ENCODE measurements at regions not wholly inside any gene's neighbourhood (a gene's known extent, or its start where the extent isn't known, plus 50 kb on each side); places are given as distances from the start of the nearest gene placed in this dataset.

GRCh38 chr5:116881921-116882531 is 307.4 kb upstream of the SEMA6A start:
- BruUV-seq (replicated peaks), result no TSS peak
- no peaks in the 10 kb centered on the region for H3K79me2 ChIP-seq (ENCODE audit: low read depth)
- H3K4me3 ChIP-seq, result no peak overlapping the region
- no peaks in the 10 kb centered on the region for H3F3A ChIP-seq (ENCODE audit: insufficient read depth, low read depth)
- no peak for DNase-seq
- intact Hi-C loops (cut with micrococcal nuclease; ENCODE audit: unreplicated experiment), result no loop called here
- peaks cover 28% of the 10 kb centered on the region; the same call in 1 of the 2 replicates for H3K27me3 ChIP-seq (ENCODE audit: insufficient read depth, low read depth)
- no peaks in the 10 kb centered on the region for H4K20me1 ChIP-seq (ENCODE audit: insufficient read depth)
- no peaks in the 10 kb centered on the region for H3K4me1 ChIP-seq (replicated peaks; ENCODE audit: insufficient read depth)
- no peak overlapping the region for H3K4me2 ChIP-seq
- no peak overlapping the region for H2AFZ ChIP-seq
- no peak for TF ChIP-seq EZH2 (IDR thresholded peaks at IDR 0.05; ENCODE audit: low read depth)
- TF ChIP-seq CTCF (conservative IDR thresholded peaks at IDR 0.05), result no peak
- ChIA-PET POLR2A (ENCODE audit: unreplicated experiment) (no interaction called here), CTCF (no interaction called here)
- H3K36me3 ChIP-seq (ENCODE audit: low read depth), result no peaks in the 10 kb centered on the region
- H3K9me2 ChIP-seq (ENCODE audit: insufficient read depth), result no peaks in the 10 kb centered on the region
- no peak overlapping the region for H3K27ac ChIP-seq
- H3K9me3 ChIP-seq (ENCODE audit: insufficient read depth, low read depth), result no peaks in the 10 kb centered on the region

GRCh38 chr5:116880601-116881000 is 306.0 kb upstream of the SEMA6A start:
- BruUV-seq (replicated peaks), result no TSS peak

GRCh38 chr5:116880150-116880549 is 305.5 kb upstream of the SEMA6A start:
- H3K4me1 ChIP-seq (replicated peaks; ENCODE audit: insufficient read depth), result no peaks in the 10 kb centered on the region
- no peak overlapping the region for H3K27ac ChIP-seq
- H3F3A ChIP-seq (ENCODE audit: insufficient read depth, low read depth), result no peaks in the 10 kb centered on the region
- H2AFZ ChIP-seq, result no peak overlapping the region
- H3K9me2 ChIP-seq (ENCODE audit: insufficient read depth), result no peaks in the 10 kb centered on the region
- no peaks in the 10 kb centered on the region for H4K20me1 ChIP-seq (ENCODE audit: insufficient read depth)
- DNase-seq, result no peak
- ChIA-PET CTCF (no interaction called here), POLR2A (ENCODE audit: unreplicated experiment) (no interaction called here)
- no peaks in the 10 kb centered on the region for H3K36me3 ChIP-seq (ENCODE audit: low read depth)
- H3K9me3 ChIP-seq (ENCODE audit: insufficient read depth, low read depth), result no peaks in the 10 kb centered on the region
- no peak overlapping the region for H3K4me2 ChIP-seq
- H3K79me2 ChIP-seq (ENCODE audit: low read depth), result no peaks in the 10 kb centered on the region
- BruUV-seq (replicated peaks), result no TSS peak
- H3K27me3 ChIP-seq (ENCODE audit: insufficient read depth, low read depth), result peaks cover 38% of the 10 kb centered on the region; the same call in 1 of the 2 replicates
- intact Hi-C loops (cut with micrococcal nuclease; ENCODE audit: unreplicated experiment), result no loop called here
- no peak for TF ChIP-seq CTCF (conservative IDR thresholded peaks at IDR 0.05)
- no peak for TF ChIP-seq EZH2 (IDR thresholded peaks at IDR 0.05; ENCODE audit: low read depth)
- H3K4me3 ChIP-seq, result no peak overlapping the region

More at GRCh38 chr5:116880601-116881000, 306.0 kb upstream of the SEMA6A start:
- Histone ChIP-seq H3F3A (ENCODE audit: insufficient read depth, low read depth) (no peaks in the 10 kb centered on the region), H3K9me2 (ENCODE audit: insufficient read depth) (no peaks in the 10 kb centered on the region), H3K27me3 (ENCODE audit: insufficient read depth, low read depth) (peaks cover 36% of the 10 kb centered on the region; the same call in 1 of the 2 replicates), H4K20me1 (ENCODE audit: insufficient read depth) (no peaks in the 10 kb centered on the region), H3K9me3 (ENCODE audit: insufficient read depth, low read depth) (no peaks in the 10 kb centered on the region), H3K4me3 (no peak overlapping the region), H3K4me1 (replicated peaks; ENCODE audit: insufficient read depth) (no peaks in the 10 kb centered on the region), H3K4me2 (no peak overlapping the region), H3K36me3 (ENCODE audit: low read depth) (no peaks in the 10 kb centered on the region), H2AFZ (no peak overlapping the region), H3K79me2 (ENCODE audit: low read depth) (no peaks in the 10 kb centered on the region), H3K27ac (no peak overlapping the region)
- CTCF ChIA-PET, result no interaction called here
- DNase-seq, result no peak
- POLR2A ChIA-PET (ENCODE audit: unreplicated experiment), result no interaction called here
- TF ChIP-seq CTCF (conservative IDR thresholded peaks at IDR 0.05) (no peak), EZH2 (IDR thresholded peaks at IDR 0.05; ENCODE audit: low read depth) (no peak)
- intact Hi-C loops (cut with micrococcal nuclease; ENCODE audit: unreplicated experiment), result no loop called here
